Right kidney (tissue), 1 donor: ENCODE measurements at regions not wholly inside any gene's neighbourhood (a gene's known extent, or its start where the extent isn't known, plus 50 kb on each side); places are given as distances from the start of the nearest gene placed in this dataset.

Experiments used
- DNase-seq: peaks from one replicate; pipeline ENCODE4 v3.0.0-alpha.2; 2016

GRCh38 chr7:124489925-124490324, 275.7 kb downstream of the GPR37 start:
- no peak for DNase-seq

DNA sequence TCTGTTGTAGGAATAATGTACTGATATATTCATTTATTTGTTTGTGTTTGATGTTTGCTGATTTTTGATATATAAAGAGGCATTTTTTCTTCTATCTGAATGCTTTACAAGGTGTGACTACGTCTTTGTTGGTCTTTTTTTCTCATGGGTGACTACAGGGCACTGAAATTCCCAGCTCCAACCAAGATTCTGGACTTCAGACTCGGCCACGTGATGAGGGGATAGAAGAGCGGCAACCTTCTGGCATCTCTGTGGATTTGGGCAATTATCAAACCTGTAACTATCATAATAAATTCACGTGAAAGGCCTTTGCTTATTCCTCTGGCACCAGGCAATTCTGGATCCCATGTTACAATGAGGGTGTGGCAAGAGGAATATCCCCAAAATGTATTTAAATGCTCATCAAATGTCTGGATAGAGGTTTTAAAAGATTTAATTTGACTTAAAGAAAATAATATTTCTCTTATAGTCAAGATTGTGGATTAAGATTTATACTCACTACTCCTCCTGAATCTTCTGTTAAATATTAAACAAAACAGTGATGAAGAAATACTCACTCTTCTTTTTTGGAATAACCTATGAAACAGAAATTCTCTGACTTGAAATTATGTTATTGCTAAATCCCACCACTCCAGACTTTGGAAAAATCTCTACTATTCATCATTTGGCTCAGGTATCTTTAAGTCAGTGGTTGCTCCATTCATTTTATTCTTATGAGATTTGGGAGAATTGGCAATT, 276.3 kb downstream of the GPR37 start:
- DNase-seq = no peak

GRCh38 chr7:124482229-124482628, 283.4 kb downstream of the GPR37 start:
- no peak for DNase-seq

GRCh38 chr7:124480821-124481290, 284.7 kb downstream of the GPR37 start:
- no peak for DNase-seq

DNA sequence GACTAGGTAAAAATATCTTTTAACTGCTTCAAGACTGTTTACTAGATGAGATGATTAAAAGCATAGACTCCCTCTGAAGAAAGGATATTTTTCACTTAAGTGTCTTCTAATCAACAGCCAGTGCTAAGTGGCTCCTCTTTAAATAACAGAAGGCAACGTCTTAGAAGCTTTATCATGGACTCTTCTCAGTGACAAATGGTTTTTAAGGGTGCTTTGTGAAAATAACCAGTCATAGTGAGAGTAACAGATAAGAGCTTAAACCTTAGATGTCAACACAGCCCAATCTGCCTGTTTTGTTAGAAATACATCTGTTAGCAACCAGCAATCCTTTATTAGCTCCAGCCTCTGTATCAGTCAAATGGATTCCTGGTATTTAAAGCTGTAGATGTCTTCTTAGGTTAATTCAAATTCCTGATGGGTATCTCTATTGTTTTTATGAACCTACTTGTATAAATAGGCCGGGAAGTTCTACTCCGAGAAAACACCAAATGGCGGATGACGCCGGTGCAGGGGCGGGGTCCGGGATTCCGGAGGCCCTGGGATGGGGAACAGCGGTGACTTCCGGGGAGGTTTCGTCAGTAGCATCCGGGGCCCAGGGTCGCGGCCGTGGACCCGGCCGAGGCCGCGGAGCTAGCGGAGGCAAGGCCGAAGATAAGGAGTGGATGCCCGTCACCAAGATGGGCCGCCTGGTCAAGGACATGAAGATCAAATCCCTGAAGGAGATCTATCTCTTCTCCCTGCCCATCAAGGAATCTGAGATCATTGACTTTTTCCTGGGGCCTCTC, 285.4 kb downstream of the GPR37 start:
- no peak for DNase-seq

DNA sequence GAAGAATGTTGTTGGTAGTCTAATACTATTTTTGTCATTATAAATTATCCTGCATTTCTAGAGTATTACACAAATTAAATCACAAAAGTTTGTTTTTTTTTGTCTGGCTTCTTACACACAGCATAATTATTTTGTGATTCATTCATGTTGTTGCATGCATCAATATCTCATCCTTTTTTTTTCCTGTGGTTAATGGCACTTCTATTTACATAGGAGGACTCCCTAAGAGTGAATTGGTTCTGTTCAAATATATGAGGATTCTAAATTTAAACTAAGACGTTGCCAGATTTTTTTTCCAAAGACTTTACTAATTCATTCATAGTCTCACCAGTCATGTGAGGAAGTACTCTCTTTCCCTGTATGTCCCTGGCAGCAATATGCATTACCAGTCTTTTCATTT, 303.3 kb downstream of the GPR37 start:
- DNase-seq = no peak

- DNase-seq = no peak
These were observed 305.0 kb downstream of the GPR37 start for GRCh38 chr7:124460555-124460954.

DNA sequence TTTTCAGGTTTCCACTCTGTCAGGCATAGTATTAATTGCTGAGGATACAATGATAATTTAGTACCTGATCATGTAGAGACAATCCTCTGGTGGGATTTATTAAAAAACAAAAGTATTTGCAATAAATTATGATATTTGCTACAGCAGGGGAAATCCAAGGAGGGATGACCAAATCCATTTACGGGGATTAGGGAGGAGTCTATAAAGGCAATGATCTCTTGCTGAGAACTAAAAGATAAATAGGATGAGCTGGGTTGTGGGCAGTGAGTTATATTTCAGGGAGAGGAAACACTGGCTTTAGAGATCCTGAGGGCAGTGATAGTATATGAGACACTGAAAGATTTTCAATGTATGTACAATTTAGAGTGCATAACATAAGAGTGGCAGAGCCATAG, 305.5 kb downstream of the GPR37 start:
- no peak for DNase-seq

- peak; percentile 20 for DNase-seq
These were observed 306.2 kb downstream of the GPR37 start for GRCh38 chr7:124459101-124460055.

DNA sequence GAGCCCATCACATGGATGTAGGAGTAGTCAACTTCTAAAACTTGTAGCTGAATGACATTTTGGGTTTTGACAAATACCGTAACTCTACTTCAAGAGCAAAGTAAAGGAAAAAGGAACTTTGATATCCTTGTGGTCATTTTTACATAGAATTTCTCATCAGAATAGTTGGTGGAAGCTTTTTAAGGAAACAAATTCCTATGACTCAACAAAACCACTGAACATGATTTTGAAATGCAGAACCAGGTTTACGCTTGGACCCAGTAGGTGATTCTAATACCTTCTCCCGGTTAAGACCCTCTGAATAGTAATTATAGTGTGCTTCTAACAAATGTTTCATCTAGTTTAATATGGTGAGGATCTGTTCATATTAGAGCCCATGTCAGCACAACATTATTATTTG, 307.8 kb downstream of the GPR37 start:
- DNase-seq = no peak

- DNase-seq = no peak
These were observed 309.3 kb downstream of the GPR37 start for GRCh38 chr7:124456286-124456685.

- no peak for DNase-seq
These were observed 313.4 kb downstream of the GPR37 start for GRCh38 chr7:124452186-124452585.

- DNase-seq = no peak
These were observed 315.7 kb downstream of the GPR37 start for GRCh38 chr7:124449896-124450295.

DNA sequence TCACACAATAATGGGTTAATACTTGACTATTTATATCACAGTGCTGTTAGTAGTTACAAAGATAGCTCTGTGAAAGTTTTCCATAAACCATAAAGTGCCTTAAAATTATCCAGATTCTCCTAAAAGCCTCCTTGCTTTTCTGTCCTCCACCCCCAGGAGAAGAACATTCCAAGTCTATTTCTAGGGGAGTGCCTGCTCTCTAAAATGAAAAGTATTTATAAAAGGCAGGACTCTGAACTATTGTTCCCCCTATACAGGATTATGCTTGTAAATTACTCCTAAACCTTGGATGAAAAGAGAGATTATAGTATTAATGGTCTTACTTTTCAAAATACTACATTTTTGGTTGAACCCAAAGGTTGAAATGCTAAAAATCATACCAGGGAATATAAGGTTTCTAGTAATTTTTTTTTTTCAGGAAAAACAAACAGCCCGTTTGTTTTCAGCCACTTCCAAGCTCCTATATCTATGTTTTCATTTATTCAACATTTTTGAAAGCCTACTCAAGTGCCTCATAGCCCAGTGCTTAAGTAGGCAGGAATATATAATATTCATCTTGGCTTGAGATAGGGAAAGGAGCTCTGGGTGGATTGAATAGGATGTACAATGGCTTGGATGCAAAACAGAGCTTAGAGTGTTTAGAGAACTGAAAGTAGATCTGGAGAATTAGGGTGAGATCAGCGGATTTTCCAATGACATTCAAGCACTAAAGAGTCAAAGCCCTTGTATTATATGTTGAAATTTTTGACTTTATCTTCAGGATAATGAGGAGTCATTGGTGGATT, 320.7 kb downstream of the GPR37 start:
- DNase-seq = no peak

DNA sequence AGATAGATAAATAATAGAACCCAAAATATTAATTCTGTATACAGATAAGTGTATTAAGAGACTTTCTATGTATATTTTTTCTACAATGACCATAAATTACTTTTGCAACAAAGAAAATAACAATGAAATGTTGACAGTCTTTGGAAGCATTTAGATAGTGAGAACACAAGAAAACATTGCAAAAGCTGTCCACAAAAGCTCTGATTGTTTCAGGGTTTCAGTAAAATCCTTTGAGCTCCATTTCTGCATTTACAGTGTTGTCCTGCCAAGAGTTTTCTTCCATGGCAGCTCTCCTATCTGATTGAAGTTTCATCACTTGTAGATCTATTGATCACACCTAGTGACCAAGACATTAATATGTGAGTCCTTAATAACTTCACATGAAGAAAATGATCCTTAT, 321.8 kb downstream of the GPR37 start:
- DNase-seq = no peak

DNA sequence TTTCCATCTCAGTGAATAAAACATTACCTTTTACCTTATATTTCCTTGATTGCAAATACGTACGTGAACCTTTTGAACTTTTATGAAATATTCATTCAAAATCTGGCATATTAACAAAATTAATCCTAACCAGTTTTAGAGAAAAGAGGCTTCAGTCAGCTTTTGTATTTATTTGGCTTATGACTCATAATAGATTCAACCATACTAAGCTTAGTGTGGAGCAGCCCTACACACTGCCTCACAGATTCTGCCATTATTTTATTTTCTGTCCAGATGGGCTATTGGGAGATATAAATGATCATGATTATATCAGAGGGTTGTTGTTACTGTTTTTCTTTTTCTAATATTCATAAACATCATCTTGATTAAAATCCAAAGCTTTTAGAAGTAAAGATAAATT, 325.5 kb downstream of the GPR37 start:
- no peak for DNase-seq

DNA sequence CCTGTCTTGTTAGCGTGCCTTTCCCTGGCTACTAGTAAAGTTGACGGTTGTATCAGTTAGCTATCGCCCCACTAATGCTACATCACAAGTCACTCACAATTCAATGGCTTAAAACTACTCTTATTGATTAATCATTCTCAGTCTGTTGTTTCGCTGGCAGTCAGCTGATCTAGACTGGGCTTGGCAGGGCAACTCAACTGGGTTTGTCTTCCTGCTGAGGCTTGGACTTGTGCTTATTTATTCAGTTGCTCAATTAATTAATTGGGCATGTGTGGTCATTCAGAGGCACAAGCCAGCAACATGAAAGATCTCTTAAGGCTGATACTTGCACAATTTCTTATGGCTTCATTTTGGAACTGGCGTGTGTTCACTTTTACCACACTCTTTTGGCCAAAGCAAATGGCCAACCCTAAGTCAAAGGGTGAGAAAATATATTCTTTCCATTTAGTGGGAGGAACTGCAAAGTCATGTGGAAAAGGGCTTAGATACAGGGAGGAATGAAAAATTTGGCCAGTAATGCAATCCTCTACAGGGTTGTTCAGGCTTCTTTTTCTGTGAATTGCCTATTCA, 333.5 kb downstream of the GPR37 start:
- DNase-seq = no peak

DNA sequence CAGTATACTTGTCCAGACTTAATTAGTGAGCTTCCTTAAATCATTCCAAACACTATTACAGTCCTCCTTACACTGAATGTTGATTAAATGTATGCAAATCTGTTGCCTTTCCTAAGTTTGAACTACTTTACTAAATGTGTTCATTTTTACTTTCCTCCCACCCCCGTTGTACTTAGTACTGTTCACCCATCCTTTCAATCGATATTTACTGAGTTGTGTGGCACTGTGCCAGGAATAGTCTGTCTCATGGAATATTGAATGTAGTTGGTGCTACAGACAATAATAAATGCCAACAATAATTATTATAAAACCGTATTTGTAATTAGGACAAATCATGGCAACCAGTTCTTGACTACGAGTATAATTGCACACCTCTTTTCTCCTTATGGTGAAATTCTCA, 335.7 kb downstream of the GPR37 start:
- DNase-seq = no peak

DNA sequence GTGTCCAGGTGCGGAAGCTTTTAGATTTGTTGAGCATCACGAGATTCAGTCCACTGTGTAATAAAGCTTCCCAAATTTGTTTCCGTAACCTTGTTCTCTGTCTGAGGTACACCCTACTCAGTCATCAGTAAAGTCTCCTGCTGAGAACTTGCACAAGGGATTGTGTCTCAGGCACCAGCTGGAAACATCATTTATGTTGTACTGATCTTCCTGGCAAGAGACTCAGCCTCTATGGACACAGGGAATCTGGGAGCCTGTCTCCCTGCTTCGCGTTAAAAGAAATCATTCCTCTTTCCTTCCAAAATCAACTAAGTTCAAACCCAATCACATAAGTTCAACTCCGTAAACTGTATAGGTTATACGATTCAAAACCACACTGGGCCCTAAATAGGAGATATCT, 336.8 kb downstream of the GPR37 start:
- no peak for DNase-seq

DNA sequence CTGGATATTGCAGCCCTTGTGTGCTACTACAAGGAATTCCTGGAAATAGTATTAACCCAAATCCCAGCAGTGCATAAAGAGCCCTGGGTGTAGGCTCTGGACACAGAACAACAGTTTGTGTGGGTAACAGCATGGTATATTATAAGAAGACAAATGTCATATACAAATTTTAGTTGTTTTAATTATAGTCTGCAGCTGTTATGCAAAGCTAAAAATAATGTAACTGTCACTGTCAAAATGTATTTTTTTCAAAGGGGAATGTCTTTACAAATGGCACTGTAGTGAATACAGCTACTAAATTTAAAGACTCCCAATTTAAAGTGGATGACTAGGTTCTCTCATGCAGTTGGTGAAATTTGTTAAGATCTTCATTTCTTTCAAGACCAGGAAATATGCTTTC, 339.0 kb downstream of the GPR37 start:
- no peak for DNase-seq

DNA sequence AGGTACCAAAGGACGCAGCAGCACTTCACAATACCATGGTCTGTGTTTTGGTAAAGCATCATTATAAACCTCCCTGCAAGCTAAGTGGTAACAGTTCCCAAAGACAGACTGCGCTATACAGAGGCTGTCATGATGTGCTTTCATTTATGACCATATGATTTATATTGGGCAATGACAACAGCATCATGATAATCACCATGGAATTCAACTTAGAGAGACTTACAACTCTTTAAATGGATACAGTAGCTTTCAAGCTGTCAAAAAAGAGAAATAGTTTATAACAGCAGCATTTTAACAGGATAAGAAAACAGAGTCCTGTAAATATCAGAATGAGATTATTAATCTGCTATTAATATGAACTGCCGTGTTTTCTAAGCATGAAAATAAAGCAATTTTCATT, 341.7 kb downstream of the GPR37 start:
- DNase-seq = no peak

- no peak for DNase-seq
These were observed 343.5 kb downstream of the GPR37 start for GRCh38 chr7:124422081-124422480.
